NCI-H345 treated with DMSO at 0.1 percent for 48 hours (cell line): ENCODE measurements at regions not wholly inside any gene's neighbourhood (a gene's known extent, or its start where the extent isn't known, plus 50 kb on each side); places are given as distances from the start of the nearest gene placed in this dataset.

ENCODE experiments used
- DNase-seq: peaks from one replicate; lab custom pipeline; 2025; ENCODE audit not compliant: unreplicated experiment; lab: John Stamatoyannopoulos, UW

DNA sequence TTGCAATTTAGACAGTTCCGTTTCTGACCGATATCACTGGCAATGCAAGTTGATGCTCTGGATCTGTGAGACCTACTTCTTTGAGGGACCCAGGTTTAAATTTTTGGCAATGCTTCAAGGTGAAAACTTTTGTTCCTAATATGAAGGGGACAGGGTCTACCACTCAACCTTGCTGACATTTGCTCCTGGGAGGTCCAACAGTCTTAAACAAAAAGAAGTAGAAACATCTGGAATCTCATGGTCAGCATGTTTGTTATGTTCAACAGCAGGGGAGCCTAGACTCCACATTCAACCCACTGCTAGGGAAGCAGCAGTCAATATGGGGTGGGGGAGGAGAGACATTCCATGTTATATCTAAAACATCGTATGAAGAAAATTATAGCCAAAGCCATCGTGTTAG is 196.4 kb downstream of the SIM1 start:
- no peak for DNase-seq

DNA sequence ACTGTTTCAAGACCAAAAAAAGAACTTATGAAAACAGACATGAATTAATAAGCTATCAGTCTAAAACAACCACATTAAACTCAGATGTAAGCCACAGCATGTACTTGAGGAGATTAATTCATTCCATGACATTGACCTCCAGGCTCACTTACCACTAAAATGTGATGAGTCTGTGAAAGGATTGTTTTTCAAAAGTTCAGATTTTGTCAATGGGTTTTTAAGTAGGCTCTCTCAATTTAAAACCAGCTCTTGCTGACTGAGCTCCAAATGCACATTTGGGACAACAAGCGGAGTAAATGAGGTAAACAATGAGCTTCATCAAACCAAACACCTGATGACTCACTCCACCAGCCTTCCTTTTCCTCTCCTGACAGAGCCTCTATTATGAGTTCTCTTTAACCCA is 197.0 kb downstream of the SIM1 start:
- no peak for DNase-seq

DNA sequence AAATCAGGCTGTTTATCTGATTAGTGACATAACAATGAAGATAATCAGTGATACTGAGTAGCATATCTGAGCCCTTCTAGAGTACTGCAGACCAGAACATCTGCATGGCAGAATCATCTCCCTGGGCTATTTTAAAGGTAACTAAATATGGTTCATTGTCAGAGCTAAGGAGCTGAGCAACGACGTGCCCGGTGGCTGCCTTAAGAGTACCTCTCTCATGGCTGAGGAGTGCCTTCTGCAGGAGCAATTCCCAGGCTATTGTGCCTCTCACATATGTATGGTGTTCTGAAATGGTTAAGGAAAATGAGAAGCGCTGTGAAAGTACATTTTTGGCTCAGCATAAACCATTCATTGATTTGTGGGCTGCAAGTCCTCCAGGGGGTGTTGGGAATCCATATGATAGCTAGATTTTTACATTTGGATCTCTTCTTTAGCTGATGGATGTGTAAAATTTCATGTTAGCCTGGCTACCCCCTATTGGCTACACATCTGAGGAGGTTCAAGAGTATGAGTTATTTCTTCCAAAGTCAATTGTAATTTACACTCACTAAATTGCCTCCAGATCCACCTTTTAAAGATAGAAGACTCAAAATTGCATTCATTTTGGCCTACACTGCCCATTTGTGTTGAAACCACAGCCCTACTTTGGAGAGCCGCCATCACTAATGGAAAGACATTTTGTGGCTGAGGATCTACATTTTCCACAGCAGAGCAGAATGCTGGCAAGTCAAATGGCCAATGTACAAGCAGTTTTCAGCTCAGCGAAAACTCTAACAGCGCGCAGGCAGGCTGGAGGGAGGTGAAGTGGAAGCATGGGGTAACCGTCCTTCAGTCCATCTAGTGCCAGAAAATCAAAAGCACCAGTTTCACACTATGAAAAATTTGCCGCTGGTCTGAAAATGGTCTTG is 198.0 kb downstream of the SIM1 start:
- DNase-seq, result no peak

DNA sequence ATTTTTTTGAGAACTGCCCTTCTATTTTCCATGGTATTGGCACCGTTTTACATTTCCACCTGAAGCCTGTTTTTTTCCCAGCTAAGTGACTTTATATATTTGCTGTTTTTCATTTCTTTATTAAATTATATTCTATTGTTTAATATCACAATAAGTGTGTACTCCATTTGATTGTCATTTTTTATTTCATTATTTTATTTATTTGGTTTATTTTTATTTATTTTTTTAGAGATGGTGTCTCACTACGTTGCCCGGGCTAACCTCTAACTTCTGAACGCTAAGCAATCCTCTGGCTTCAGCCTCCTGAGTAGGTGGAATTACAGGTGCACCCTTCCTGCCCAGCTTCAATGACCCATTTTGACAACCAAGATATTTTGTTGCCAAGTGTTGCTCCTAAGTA is 202.6 kb downstream of the SIM1 start:
- DNase-seq, result no peak

DNA sequence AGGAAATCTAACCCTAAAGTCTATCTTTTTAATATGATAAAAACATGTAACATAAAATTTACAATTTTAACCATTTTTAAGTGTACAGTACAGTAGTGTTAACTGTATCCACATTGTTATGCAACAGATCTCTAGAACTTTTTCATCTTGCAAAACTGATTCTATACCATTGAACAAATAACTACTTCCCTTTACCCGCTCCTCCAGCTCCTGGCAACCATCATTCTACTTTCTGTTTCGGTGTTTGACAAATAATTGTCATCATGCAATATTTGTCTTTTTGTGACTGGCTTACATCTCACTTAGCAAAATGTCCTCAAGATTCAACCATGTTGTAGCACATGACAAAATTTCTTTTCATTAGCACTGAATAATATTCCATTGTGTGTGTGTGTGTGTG is 203.2 kb downstream of the SIM1 start:
- no peak for DNase-seq

DNA sequence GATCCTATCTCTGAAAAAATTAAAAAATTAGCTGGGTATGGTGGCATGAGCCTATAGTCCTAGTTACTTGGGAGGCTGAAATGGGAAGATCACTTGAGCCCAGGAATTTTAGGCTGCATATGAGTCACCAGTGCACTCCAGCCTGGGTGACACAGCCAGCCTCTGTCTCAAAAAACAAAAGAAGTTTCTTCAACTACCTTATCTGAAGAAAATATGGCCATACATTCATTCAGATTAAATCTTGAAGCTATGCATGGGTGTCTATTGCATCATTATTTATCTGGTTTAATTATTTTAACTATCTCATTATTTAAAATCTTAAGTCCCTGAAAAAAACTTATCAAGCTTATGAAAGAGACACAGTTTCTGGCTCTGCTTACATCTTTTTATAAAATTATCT is 204.1 kb downstream of the SIM1 start:
- DNase-seq, result no peak

DNA sequence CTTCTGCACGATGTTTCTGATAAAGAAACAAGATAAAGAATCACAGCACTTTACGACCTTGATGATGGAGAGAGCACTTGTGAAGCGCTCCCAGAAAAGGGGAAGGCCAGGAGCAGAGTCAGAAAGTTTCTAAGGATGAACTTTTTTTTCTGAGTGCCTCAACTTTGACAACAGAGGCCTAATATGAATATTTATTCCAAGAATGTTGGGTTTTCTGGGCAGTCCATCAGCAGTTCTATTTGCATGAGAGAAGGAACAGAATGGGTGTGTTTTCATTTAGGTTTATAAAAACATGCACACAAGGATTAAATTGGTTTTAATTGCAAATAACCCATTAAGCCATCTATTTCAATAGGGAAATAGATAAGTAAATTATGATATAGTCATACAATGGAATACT is 204.9 kb downstream of the SIM1 start:
- DNase-seq, result no peak

DNA sequence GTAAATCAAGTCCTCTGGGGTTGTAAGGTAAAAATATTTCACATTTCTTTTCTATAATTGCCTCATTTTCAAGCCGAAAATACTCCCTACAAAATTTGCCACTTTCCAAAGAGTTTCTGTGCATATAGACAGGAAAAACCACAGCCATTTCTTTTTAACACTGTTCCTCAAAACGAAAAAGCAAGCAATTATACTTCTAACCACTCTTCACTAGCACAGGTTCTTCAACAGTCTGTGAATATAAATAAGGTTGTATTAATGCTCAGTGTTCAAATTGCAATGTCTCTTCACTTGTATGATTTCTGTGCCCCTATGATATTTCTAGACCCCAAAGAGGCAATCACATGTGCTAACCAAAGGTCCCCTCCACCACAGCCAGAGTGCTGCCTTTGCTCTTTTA is 206.0 kb downstream of the SIM1 start:
- no peak for DNase-seq

DNA sequence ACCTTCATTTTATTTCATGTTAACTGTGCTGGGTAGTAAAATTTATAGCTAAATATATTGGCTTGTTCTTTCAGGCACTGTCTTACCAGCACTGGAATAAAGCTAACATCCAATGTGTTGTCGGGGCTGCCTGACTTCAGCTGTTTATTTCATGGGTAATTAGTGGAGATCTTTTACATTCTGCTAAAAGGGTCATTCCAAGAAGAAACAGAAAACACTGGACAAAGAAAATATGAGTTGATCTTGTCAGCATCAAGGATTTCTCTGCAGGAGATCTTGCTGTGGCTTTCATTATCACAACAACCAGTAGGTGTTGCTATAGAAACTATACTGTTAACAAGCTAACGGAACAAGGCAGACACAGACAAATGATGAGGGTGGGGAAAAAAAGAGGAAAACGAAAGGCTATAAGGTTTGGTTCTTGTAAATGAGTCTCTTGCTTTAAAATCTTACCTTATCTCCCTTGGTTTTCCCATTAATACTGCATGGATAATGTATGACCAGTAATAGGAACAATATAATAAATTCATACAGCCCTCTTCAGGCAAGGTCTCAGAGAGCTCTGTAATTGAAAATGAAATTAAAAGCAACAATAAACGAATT is 206.8 kb downstream of the SIM1 start:
- DNase-seq, result peak; percentile 26

DNA sequence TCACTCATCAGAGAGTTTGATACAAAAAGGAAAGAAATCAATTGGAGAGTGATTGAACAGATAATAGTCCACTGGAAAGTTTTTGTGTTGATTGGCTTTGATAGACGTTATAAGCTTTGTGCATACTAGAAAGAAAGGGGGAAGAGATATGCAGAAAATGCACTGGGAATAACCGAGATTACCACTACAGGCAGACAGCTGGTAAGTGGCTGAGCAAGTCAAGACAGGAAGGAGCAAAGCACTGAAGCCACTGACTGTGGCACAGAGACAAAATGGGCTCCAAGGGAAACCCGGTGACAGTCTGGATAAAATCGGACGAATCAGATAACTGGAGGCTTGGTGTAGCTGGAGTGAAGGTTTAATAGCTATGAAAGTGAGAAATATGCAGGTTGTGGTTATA is 209.0 kb downstream of the SIM1 start:
- no peak for DNase-seq

DNA sequence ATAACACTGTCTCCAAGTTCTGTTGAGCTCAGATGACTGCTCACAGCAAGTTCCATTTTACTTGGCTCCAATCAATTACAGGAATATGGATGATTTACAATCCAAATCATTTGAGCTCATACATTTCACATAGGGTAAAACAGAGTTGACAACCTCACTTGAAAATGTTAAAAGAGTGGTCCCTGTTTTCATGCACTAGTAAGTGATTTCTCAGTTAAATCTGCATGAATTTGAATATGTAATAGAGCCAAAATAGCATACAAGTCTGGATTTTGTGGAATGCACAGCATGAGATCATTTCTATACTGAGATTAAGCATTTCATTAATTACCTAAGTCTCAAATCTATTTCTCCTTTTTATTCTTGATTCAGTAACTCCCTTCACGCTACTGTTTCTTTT is 217.6 kb downstream of the SIM1 start:
- no peak for DNase-seq

DNA sequence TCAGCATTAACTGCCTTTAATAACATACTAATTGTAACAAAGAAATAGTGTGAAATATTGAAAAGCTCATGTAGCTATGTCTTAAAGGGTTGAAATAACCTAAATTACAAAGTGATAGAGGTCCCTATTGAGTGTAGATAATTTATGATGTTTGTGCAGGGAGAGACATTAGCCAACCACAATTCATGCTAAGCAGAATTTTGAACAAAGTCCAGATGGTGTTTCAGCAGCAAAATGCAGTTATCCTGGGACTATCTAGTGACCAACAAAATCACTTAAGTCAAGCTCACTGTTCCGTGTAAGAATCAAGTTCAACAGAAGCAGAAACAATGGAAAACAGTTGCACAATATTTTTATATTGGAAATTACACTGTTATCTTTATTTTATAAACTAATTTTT is 218.5 kb downstream of the SIM1 start:
- DNase-seq, result no peak

DNA sequence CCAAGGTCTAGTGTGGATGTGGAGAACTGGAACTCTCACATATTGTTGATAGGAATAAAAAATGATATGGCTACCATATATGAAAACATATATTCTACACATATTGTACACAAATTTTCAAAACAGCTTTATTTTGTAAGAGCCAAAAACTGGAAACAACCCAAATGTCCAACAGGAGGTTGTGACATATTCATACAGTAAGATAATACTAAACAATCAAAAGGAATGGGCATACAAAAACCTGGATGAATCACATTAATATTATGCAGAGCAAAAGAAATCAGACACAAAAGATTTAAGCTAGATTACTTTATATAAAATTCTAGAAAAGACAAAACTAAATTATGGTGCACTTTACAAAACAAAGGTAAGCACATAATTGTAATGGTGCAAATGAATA is 223.9 kb downstream of the SIM1 start:
- no peak for DNase-seq

DNA sequence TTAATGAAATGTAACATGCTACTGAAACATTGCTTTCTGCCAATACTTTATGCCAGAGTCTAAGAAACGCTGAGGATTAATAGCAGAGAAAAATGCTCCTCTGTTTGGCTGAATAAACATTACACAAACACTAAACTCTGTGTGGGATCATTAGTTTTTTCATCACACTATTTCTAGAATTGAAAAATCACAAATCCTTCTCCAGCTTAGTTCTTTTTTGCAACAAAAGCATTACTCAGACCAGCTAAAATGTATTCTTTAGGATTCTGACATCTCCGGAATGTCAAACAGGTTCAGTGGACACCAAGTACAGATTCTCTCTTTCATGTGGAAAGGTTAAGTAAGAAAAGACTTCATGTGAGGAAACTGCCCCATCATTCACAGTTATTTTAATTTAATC is 226.9 kb downstream of the SIM1 start:
- DNase-seq, result no peak

DNA sequence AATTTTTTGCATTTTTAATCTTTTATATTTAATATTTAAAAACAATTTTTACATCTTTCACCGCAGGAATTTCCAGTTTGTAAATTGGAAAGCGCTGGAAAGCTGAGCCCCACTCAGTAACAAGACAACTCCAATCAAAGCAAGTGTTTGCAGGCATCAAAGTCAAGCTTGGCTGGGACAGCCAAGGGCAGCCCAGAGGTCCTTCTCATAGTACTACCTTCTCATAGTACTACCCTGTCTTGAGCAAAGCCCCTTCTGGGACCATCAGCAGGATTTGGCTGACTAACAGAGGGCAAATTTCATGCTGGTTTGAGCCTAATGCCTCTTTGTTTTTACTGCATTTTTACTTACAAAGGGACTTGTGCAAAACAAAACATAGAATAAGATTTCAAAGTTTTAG is 228.3 kb downstream of the SIM1 start:
- no peak for DNase-seq

DNA sequence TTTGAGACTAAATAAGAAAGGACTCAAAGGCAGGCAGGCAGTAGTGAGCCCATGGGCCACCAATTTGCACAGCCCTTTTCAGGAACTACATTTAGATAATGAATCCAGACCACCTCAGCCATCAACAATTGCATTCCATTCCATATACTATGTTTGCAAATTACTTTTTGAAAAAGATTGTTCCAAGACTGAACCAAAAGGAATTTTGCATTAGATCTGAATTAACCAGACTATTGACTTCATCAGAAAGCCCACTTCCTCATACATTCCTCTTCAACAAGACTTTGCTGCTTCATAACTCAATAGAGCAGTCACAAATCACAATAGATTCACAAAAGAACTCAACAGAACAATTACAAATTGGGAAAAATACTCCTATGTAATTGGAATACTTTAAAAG is 229.1 kb downstream of the SIM1 start:
- DNase-seq, result no peak

DNA sequence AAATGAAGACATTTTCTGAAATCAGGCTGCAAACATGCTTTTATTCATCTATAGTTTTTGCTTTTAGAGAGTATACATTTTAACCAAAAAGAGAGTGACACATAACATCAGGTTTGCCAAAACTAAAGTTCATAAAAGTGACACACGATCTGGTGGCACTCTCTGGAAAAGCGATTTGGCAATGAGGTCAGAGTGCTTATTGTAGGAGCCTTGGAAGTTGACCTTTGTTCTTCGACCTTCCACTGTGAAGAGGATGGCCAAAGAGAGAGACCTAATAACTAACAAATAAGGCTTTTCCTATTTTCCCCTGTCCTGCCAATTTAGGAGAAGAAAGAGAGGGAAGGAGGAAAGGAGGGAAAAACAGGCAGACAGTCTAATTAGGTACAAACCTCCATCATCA is 230.1 kb downstream of the SIM1 start:
- DNase-seq, result no peak

DNA sequence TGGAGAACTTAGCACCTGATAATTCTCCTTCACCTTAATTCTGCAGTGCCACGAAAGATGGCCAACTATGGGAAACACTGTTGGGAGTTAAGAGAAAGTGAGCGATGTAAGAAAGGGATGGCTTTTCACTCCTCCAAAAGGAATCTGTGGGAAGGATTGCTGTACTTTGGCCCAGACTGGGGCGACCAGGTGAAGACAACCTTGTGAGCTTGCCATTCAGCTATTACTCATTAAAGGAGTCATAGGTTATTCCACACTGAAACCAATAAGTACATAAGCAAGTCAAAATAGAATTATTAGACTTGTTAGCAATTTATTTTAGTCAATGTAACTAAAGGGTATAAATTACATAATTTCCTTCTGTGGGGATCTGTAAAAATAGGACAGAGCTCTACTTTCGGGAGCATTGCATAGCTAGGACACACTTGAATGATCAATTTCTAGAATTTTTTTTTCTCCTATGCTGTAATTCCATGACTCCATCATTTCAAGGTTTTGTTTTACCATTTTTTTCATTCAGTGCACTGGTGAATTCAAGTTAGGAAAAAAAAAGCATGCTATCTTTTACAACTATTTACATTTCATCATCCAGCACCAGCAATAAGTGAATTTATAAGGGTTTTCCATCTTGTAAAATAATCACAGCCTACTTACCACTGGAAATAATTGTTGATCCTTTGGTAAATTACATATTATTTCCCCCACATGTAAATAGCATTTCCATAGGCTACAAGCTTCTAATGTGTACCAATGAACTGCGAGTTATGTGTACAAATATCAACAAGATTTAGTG is 231.7 kb downstream of the SIM1 start:
- no peak for DNase-seq

DNA sequence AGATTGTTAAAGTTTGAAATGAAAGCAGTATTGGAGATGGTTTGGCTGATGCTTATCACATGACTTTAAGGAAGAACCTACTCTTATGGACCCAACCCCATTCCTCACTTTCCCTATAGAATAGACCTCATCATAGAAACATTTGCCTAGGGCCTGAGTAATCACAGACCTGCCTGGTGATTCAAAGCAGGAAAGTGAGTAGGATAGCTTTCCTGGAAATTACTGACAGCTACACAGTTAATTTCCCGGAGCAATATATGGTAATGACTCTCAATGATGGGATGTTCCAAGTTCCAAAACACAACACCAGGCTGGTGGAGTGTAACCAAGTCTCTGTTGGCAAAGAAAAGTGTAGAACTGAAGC is 233.8 kb downstream of the SIM1 start:
- no peak for DNase-seq

DNA sequence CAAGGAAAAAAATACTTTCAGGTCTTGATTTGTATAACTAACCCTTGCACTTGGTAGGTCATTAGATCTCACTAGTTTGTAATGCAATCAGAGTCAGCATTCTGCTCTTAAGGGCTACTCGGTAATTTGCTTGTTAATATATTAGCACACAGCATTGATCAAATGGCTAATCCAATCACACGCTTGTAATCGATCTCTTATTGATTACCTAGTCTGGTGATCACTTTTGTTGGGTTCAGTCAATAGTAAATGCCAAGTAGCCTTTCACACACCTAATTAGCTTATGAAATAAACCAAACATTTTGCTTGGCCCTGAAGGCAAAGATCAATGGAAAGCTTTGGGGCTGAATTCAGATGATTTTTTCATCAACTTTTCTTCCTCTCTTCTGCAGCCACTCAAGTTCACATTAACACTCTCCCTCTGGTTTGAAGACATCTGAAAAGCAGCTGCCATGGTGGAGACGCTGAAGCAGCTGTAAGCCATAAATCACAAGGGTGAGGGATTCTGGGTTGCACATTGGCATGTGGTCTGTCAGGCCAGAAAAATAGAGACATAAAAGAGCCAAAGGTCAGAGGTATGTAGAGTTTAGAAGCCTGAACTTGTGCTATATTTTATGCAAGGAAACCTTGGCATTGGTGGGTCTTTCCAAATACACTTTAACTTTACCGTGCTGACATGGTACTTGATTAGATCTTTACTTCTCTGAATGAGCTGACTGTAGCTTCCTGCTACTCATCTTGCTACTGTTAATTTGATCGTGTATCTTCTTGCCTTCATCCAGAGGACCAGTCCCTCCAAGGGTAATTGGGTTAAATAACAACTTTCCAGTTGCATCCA is 234.4 kb downstream of the SIM1 start:
- DNase-seq, result no peak

DNA sequence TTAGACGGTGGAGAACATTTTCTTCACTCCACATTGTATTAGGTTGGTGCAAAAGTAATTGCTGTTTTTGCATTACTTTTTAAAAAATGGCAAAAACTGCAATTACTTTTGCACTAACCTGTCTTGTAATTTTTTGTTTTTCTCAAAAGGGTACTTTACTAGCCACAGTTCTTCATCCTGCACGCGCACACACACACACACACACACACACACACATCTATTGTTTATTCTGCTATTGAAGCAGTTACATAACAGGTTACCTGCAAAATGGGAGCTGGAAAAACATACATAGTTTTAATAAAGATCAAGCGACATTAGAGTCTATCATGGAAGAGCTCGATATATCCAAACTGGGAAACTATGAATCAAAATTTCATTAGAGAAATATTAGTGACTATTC is 235.2 kb downstream of the SIM1 start:
- DNase-seq, result no peak
